ENCODE measurements at regions not wholly inside any gene's neighbourhood (a gene's known extent, or its start where the extent isn't known, plus 50 kb on each side); places are given as distances from the start of the nearest gene placed in this dataset.

DNA sequence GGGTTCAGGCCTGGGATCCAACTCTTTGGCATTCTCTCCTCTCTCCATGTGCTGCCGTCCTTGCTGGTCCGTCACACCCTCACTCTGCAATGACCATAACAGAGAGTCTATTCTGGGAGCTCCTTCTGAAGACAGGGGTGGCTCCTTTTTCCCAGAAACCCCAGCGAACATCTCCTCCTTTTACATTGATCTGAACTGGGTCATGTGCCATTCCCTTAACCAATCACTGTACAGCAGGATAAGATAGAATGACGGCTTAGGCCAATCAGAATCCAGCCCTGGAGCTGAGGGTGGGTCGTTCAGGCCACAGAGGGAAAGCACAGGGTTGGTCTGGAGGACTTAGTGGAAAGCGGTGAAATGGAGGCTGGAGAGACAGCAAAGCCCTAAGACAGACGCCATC, 740.1 kb downstream of the MATN1 start:
- no peak for TF ChIP-seq TAF1 (IDR thresholded peaks at IDR 0.05; ENCODE audit: borderline replicate concordance, insufficient read depth, low read length)

DNA sequence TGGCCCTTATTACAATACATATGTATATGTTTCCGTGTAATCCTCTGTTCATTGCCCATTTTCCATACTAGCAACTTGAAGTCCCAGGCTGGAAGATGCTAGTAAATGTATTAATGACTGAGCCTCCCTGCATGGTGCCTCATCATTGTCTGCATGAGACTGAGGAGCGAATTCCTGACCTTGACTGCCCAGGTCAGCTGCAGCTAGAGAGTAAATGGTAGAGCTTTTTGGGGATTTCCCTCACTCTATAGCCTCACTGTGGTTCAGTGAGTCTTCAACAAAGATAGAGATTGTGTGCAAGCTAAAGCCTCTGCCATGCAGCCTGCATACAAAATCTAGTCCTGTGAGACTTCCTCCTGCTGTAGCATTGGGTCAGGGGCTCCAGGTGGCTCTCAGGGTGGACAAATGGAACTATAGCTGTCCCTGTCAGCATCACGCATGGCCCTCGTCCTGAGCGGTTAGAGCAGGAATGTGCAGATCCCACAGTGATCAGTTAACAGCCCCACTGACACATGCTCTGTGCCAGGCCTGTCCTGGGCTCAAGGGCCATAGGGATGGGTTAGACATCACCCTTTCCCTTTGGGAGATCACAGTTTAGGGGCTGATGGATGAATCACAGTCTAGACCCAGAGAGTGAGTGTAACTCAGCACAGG, 741.7 kb downstream of the MATN1 start:
- TF ChIP-seq FOXP2 (optimal IDR thresholded peaks at IDR 0.05; ENCODE audit: borderline replicate concordance, extremely low read depth, extremely low read length, insufficient read depth) (no peak), TAF1 (IDR thresholded peaks at IDR 0.05; ENCODE audit: borderline replicate concordance, insufficient read depth, low read length) (no peak), POLR2AphosphoS5 (IDR thresholded peaks at IDR 0.05; ENCODE audit: low read depth, low read length) (no peak), SIN3A (IDR thresholded peaks at IDR 0.05; ENCODE audit: borderline replicate concordance, insufficient read depth, low read length) (no peak)
- TF ChIP-seq, protein P1, sequence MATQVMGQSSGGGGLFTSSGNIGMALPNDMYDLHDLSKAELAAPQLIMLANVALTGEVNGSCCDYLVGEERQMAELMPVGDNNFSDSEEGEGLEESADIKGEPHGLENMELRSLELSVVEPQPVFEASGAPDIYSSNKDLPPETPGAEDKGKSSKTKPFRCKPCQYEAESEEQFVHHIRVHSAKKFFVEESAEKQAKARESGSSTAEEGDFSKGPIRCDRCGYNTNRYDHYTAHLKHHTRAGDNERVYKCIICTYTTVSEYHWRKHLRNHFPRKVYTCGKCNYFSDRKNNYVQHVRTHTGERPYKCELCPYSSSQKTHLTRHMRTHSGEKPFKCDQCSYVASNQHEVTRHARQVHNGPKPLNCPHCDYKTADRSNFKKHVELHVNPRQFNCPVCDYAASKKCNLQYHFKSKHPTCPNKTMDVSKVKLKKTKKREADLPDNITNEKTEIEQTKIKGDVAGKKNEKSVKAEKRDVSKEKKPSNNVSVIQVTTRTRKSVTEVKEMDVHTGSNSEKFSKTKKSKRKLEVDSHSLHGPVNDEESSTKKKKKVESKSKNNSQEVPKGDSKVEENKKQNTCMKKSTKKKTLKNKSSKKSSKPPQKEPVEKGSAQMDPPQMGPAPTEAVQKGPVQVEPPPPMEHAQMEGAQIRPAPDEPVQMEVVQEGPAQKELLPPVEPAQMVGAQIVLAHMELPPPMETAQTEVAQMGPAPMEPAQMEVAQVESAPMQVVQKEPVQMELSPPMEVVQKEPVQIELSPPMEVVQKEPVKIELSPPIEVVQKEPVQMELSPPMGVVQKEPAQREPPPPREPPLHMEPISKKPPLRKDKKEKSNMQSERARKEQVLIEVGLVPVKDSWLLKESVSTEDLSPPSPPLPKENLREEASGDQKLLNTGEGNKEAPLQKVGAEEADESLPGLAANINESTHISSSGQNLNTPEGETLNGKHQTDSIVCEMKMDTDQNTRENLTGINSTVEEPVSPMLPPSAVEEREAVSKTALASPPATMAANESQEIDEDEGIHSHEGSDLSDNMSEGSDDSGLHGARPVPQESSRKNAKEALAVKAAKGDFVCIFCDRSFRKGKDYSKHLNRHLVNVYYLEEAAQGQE (IDR thresholded peaks at IDR 0.05; ENCODE audit: insufficient read depth in 1 of 2, low read depth in 2 of 2, low read length in 2 of 2) = no peak

DNA sequence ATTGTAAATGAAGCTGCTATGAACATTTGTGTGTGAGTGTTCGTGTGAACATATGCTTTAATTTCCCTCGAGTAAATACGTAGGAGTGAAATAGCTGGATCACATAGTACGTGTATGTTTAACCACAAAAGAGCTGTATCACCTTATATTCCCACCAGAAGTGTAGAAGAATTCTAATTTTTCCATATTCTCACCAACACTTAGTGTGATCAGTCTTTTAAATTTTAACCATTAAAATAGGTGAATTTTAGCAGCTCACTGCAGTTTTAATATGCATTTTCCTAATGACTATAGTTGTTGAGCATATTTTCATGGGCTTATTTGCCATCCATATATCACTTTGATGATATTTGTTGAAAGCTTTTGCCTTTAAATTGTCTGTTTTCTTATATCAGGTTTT, 741.2 kb downstream of the PTPRU start:
- TF ChIP-seq TAF1 (IDR thresholded peaks at IDR 0.05; ENCODE audit: borderline replicate concordance, insufficient read depth, low read length) (no peak), FOXP2 (optimal IDR thresholded peaks at IDR 0.05; ENCODE audit: borderline replicate concordance, extremely low read depth, extremely low read length, insufficient read depth) (no peak), SIN3A (IDR thresholded peaks at IDR 0.05; ENCODE audit: borderline replicate concordance, insufficient read depth, low read length) (no peak), POLR2AphosphoS5 (IDR thresholded peaks at IDR 0.05; ENCODE audit: low read depth, low read length) (no peak)
- TF ChIP-seq, protein P1 (IDR thresholded peaks at IDR 0.05; ENCODE audit: insufficient read depth in 1 of 2, low read depth in 2 of 2, low read length in 2 of 2) = no peak

DNA sequence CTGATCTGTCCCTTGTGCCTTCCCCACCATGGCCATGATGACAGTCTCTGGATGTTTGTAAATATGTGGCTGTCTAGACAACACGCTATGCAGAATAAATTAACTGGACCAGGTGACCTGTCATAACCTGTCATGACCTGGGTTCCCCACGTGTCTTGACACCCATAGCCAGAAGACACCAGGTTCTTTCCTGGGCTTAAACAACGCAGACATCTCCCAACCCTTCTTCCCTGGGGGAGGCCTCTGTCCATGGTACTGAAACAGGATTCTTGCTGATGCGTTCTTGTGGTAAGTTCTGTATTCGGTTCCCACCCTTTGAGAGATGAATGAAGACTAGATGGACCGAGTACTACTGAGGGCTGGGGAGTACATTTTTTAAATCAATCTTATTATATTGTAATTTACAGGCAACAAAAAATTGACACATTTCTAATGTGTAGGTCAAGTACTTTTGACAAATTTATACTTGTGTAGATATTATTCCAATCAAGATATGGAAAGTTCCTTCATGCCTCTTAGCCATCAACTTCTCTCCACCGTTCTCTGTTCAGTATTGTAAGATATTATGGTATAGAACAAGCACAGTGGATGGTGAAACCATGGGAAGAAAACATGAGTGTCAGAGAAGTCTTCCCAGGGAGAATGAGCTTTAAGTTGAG, 738.8 kb downstream of the PTPRU start:
- TF ChIP-seq SIN3A (IDR thresholded peaks at IDR 0.05; ENCODE audit: borderline replicate concordance, insufficient read depth, low read length) (peak; percentile 54; the same call in 1 of the 2 replicates), POLR2AphosphoS5 (IDR thresholded peaks at IDR 0.05; ENCODE audit: low read depth, low read length) (no peak), FOXP2 (optimal IDR thresholded peaks at IDR 0.05; ENCODE audit: borderline replicate concordance, extremely low read depth, extremely low read length, insufficient read depth) (no peak)
- TF ChIP-seq, protein P1 (IDR thresholded peaks at IDR 0.05; ENCODE audit: insufficient read depth in 1 of 2, low read depth in 2 of 2, low read length in 2 of 2) = peak; percentile 95 to 100

DNA sequence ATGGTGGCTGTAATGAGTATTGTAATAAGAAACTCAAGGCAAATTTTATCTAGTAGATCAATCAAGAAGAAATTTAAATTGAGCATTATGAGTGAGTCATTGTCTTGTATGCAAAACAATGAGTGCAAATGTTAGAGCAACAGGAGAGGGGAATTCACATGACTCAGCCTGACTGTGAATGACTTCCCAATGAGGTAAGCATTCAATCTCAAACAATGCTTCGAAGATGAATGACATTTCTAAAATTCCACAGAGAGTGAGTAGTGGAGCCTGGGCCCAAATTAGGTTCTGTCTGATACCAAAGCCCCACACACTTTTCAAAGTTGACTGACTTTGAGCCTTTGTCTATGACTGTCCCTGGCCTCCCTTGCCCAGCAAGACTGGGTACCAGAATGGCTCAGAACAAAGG, 738.0 kb downstream of the PTPRU start:
- TF ChIP-seq TAF1 (IDR thresholded peaks at IDR 0.05; ENCODE audit: borderline replicate concordance, insufficient read depth, low read length) (no peak), FOXP2 (optimal IDR thresholded peaks at IDR 0.05; ENCODE audit: borderline replicate concordance, extremely low read depth, extremely low read length, insufficient read depth) (no peak), SIN3A (IDR thresholded peaks at IDR 0.05; ENCODE audit: borderline replicate concordance, insufficient read depth, low read length) (0 out of 2 replicates have a peak, but pooled peaks have one; percentile 27), POLR2AphosphoS5 (IDR thresholded peaks at IDR 0.05; ENCODE audit: low read depth, low read length) (no peak)
- TF ChIP-seq, protein P1 (IDR thresholded peaks at IDR 0.05; ENCODE audit: insufficient read depth in 1 of 2, low read depth in 2 of 2, low read length in 2 of 2) = peak; percentile 21 to 42; a peak in 2 of 4 replicates

All from PFSK-1 (cell line).